Ishikawa (cell line): ENCODE measurements at regions not wholly inside any gene's neighbourhood (a gene's known extent, or its start where the extent isn't known, plus 50 kb on each side); places are given as distances from the start of the nearest gene placed in this dataset.

Source experiments
- CEBPB ChIP-seq: IDR thresholded peaks from 2 replicates; pipeline ENCODE4 v1.6.1; 2012
- CREB1 ChIP-seq: IDR thresholded peaks from 2 replicates; pipeline ENCODE4 v1.6.1; 2012; ENCODE audit warnings: low read depth
- EGR1 ChIP-seq: IDR thresholded peaks from 2 replicates; pipeline ENCODE4 v1.6.1; 2012
- EP300 ChIP-seq: IDR thresholded peaks from 2 replicates; pipeline ENCODE4 v1.6.1; 2012; ENCODE audit warnings: borderline replicate concordance
- FOXM1 ChIP-seq: IDR thresholded peaks from 2 replicates; pipeline ENCODE4 v1.6.1; 2012; ENCODE audit warnings: low read depth, borderline replicate concordance
- MAX ChIP-seq: IDR thresholded peaks from 2 replicates; pipeline ENCODE4 v1.6.1; 2012
- NFIC ChIP-seq: IDR thresholded peaks from 2 replicates; pipeline ENCODE4 v1.6.1; 2012
- RAD21 ChIP-seq: IDR thresholded peaks from 2 replicates; pipeline ENCODE4 v1.6.1; 2012; ENCODE audit warnings: low read depth
- REST ChIP-seq: IDR thresholded peaks from 2 replicates; pipeline ENCODE4 v1.6.1; 2012; ENCODE audit warnings: low read depth, mild to moderate bottlenecking
- TAF1 ChIP-seq: IDR thresholded peaks from 2 replicates; pipeline ENCODE4 v1.6.1; 2012; ENCODE audit warnings: low read depth, mild to moderate bottlenecking
- TCF12 ChIP-seq: IDR thresholded peaks from 2 replicates; pipeline ENCODE4 v1.6.1; 2012; ENCODE audit warnings: low read depth
- TEAD4 ChIP-seq: IDR thresholded peaks from 2 replicates; pipeline ENCODE4 v1.6.1; 2012
- USF1 ChIP-seq: IDR thresholded peaks from 2 replicates; pipeline ENCODE4 v1.6.1; 2012
- YY1 ChIP-seq: IDR thresholded peaks from 2 replicates; pipeline ENCODE4 v1.6.1; 2012; ENCODE audit warnings: low read depth
- ZBTB7A ChIP-seq: IDR thresholded peaks from 2 replicates; pipeline ENCODE4 v1.6.1; 2012; ENCODE audit warnings: low read depth

- TF ChIP-seq YY1 (no peak), TEAD4 (no peak), CREB1 (no peak), ZBTB7A (no peak), TCF12 (no peak), FOXM1 (no peak), REST (no peak), CEBPB (no peak)
Measured at GRCh38 chrX:74230094-74230493, 73.9 kb upstream of the ZCCHC13 start.

GRCh38 chrX:74225111-74225510, 78.9 kb upstream of the ZCCHC13 start:
- TF ChIP-seq ZBTB7A, result no peak
- no peak for TF ChIP-seq YY1
- TF ChIP-seq EGR1, result no peak
- no peak for TF ChIP-seq REST
- TF ChIP-seq RAD21, result no peak

GRCh38 chrX:74220277-74220676, 83.7 kb upstream of the ZCCHC13 start:
- TF ChIP-seq RAD21 (no peak), TAF1 (no peak)

GRCh38 chrX:74218895-74219294, 85.1 kb upstream of the ZCCHC13 start:
- no peak for TF ChIP-seq MAX
- TF ChIP-seq CREB1, result no peak
- no peak for TF ChIP-seq USF1

- TF ChIP-seq YY1 (no peak), EGR1 (no peak), TAF1 (no peak), TEAD4 (no peak), FOXM1 (no peak), ZBTB7A (no peak), CEBPB (no peak), MAX (no peak), TCF12 (no peak), REST (no peak), CREB1 (no peak), NFIC (no peak), USF1 (no peak), RAD21 (no peak), EP300 (no peak)
Measured at GRCh38 chrX:74216421-74216820, 87.6 kb upstream of the ZCCHC13 start.

- TF ChIP-seq MAX (no peak), CREB1 (no peak), RAD21 (no peak), EGR1 (no peak), TEAD4 (no peak), CEBPB (no peak), REST (no peak), EP300 (no peak), TAF1 (no peak), ZBTB7A (no peak), NFIC (no peak), YY1 (no peak), USF1 (no peak), FOXM1 (no peak), TCF12 (no peak)
Measured at GRCh38 chrX:74211911-74212310, 92.1 kb upstream of the ZCCHC13 start.
